Activated naive CD8-positive, alpha-beta T cell treated with anti-CD3 and anti-CD28 coated beads for 36 hours (primary cell): ENCODE measurements at regions not wholly inside any gene's neighbourhood (a gene's known extent, or its start where the extent isn't known, plus 50 kb on each side); places are given as distances from the start of the nearest gene placed in this dataset.

Experiments
- DNase-seq: peaks from one replicate; pipeline ENCODE4 v3.0.0; 2021
- H3K27ac Mint-ChIP-seq: one replicate; pipeline ENCODE4 v1.8.0; 2022; ENCODE audit warnings: mild to moderate bottlenecking, moderate library complexity, mixed read lengths
- H3K27me3 Mint-ChIP-seq: one replicate; pipeline ENCODE4 v1.8.0; 2022; ENCODE audit warnings: mild to moderate bottlenecking, mixed read lengths
- H3K36me3 Mint-ChIP-seq: one replicate; pipeline ENCODE4 v1.8.0; 2021; ENCODE audit warnings: mild to moderate bottlenecking, mixed read lengths
- H3K4me1 Mint-ChIP-seq: one replicate; pipeline ENCODE4 v1.8.0; 2021; ENCODE audit warnings: mixed read lengths
- H3K4me3 Mint-ChIP-seq: one replicate; pipeline ENCODE4 v1.8.0; 2022; ENCODE audit warnings: mild to moderate bottlenecking, moderate library complexity, mixed read lengths
- H3K9me3 Mint-ChIP-seq: one replicate; pipeline ENCODE4 v1.8.0; 2022; ENCODE audit warnings: mixed read lengths

- Mint-ChIP-seq H3K27me3 (no peaks in the 10 kb centered on the region), H3K9me3 (no peaks in the 10 kb centered on the region), H3K27ac (no peak overlapping the region), H3K4me3 (no peak overlapping the region), H3K4me1 (no peaks in the 10 kb centered on the region), H3K36me3 (no peaks in the 10 kb centered on the region)
- no peak for DNase-seq
These were observed 607.0 kb downstream of the DNAJB9 start for GRCh38 chr7:109176661-109177060.

- H3K4me1 Mint-ChIP-seq: no peaks in the 10 kb centered on the region
- no peak for DNase-seq
- H3K36me3 Mint-ChIP-seq: no peaks in the 10 kb centered on the region
- no peak overlapping the region for H3K27ac Mint-ChIP-seq
- peaks cover 4% of the 10 kb centered on the region for H3K9me3 Mint-ChIP-seq
- no peaks in the 10 kb centered on the region for H3K27me3 Mint-ChIP-seq
- no peak overlapping the region for H3K4me3 Mint-ChIP-seq
These were observed 608.7 kb downstream of the DNAJB9 start for GRCh38 chr7:109178342-109178741.

- Mint-ChIP-seq H3K36me3 (no peaks in the 10 kb centered on the region), H3K27ac (no peak overlapping the region), H3K27me3 (no peaks in the 10 kb centered on the region), H3K4me3 (no peak overlapping the region), H3K4me1 (no peaks in the 10 kb centered on the region), H3K9me3 (peaks cover 7% of the 10 kb centered on the region)
- DNase-seq: no peak
These were observed 609.9 kb downstream of the DNAJB9 start for GRCh38 chr7:109179601-109180000.

GRCh38 chr7:109190766-109191398 lies 621.2 kb downstream of the DNAJB9 start:
- no peak overlapping the region for H3K27ac Mint-ChIP-seq
- no peaks in the 10 kb centered on the region for H3K36me3 Mint-ChIP-seq
- no peaks in the 10 kb centered on the region for H3K4me1 Mint-ChIP-seq

GRCh38 chr7:109206196-109206595 lies 636.5 kb downstream of the DNAJB9 start:
- H3K27ac Mint-ChIP-seq: no peak overlapping the region
- H3K27me3 Mint-ChIP-seq: no peaks in the 10 kb centered on the region
- H3K4me1 Mint-ChIP-seq: no peaks in the 10 kb centered on the region
- H3K4me3 Mint-ChIP-seq: no peak overlapping the region
- no peaks in the 10 kb centered on the region for H3K36me3 Mint-ChIP-seq
- peaks cover 14% of the 10 kb centered on the region for H3K9me3 Mint-ChIP-seq
- no peak for DNase-seq

More at GRCh38 chr7:109190766-109191398, 621.2 kb downstream of the DNAJB9 start:
- Mint-ChIP-seq H3K4me3 (no peak overlapping the region), H3K9me3 (peaks cover 2% of the 10 kb centered on the region), H3K27me3 (no peaks in the 10 kb centered on the region)
- DNase-seq: no peak

- no peak overlapping the region for H3K4me3 Mint-ChIP-seq
- no peak for DNase-seq
- no peak overlapping the region for H3K27ac Mint-ChIP-seq
- no peaks in the 10 kb centered on the region for H3K9me3 Mint-ChIP-seq
- H3K36me3 Mint-ChIP-seq: no peaks in the 10 kb centered on the region
- no peaks in the 10 kb centered on the region for H3K4me1 Mint-ChIP-seq
- no peaks in the 10 kb centered on the region for H3K27me3 Mint-ChIP-seq
These were observed 643.4 kb downstream of the DNAJB9 start for GRCh38 chr7:109213081-109213480.

GRCh38 chr7:109215341-109215740 lies 645.7 kb downstream of the DNAJB9 start:
- Mint-ChIP-seq H3K27me3 (no peaks in the 10 kb centered on the region), H3K9me3 (no peaks in the 10 kb centered on the region), H3K36me3 (no peaks in the 10 kb centered on the region), H3K4me1 (no peaks in the 10 kb centered on the region), H3K27ac (no peak overlapping the region), H3K4me3 (no peak overlapping the region)
- DNase-seq: no peak

GRCh38 chr7:109224100-109224499 lies 654.4 kb downstream of the DNAJB9 start:
- Mint-ChIP-seq H3K4me3 (no peak overlapping the region), H3K36me3 (no peaks in the 10 kb centered on the region), H3K4me1 (no peaks in the 10 kb centered on the region), H3K27ac (no peak overlapping the region), H3K27me3 (no peaks in the 10 kb centered on the region), H3K9me3 (no peaks in the 10 kb centered on the region)
- no peak for DNase-seq

GRCh38 chr7:109226699-109227098 lies 657.0 kb downstream of the DNAJB9 start:
- H3K27me3 Mint-ChIP-seq: no peaks in the 10 kb centered on the region

GRCh38 chr7:109235316-109235715 lies 665.6 kb downstream of the DNAJB9 start:
- no peaks in the 10 kb centered on the region for H3K27me3 Mint-ChIP-seq
- no peak overlapping the region for H3K4me3 Mint-ChIP-seq
- no peaks in the 10 kb centered on the region for H3K36me3 Mint-ChIP-seq
- H3K9me3 Mint-ChIP-seq: peaks cover 1% of the 10 kb centered on the region
- no peak for DNase-seq
- H3K4me1 Mint-ChIP-seq: no peaks in the 10 kb centered on the region
- no peak overlapping the region for H3K27ac Mint-ChIP-seq

More at GRCh38 chr7:109226699-109227098, 657.0 kb downstream of the DNAJB9 start:
- Mint-ChIP-seq H3K27ac (no peak overlapping the region), H3K9me3 (no peaks in the 10 kb centered on the region), H3K4me3 (no peak overlapping the region), H3K36me3 (no peaks in the 10 kb centered on the region), H3K4me1 (no peaks in the 10 kb centered on the region)
- no peak for DNase-seq

- no peaks in the 10 kb centered on the region for H3K9me3 Mint-ChIP-seq
- no peaks in the 10 kb centered on the region for H3K4me1 Mint-ChIP-seq
- H3K36me3 Mint-ChIP-seq: no peaks in the 10 kb centered on the region
- no peak overlapping the region for H3K4me3 Mint-ChIP-seq
- no peaks in the 10 kb centered on the region for H3K27me3 Mint-ChIP-seq
- no peak for DNase-seq
- no peak overlapping the region for H3K27ac Mint-ChIP-seq
These were observed 676.8 kb downstream of the DNAJB9 start for GRCh38 chr7:109246330-109247077.

- Mint-ChIP-seq H3K9me3 (no peaks in the 10 kb centered on the region), H3K4me3 (no peak overlapping the region), H3K36me3 (no peaks in the 10 kb centered on the region), H3K27ac (no peak overlapping the region), H3K27me3 (no peaks in the 10 kb centered on the region), H3K4me1 (no peaks in the 10 kb centered on the region)
- DNase-seq: no peak
These were observed 687.3 kb downstream of the DNAJB9 start for GRCh38 chr7:109256762-109257560.

- DNase-seq: no peak
- Mint-ChIP-seq H3K27ac (no peak overlapping the region), H3K9me3 (no peaks in the 10 kb centered on the region), H3K27me3 (no peaks in the 10 kb centered on the region), H3K36me3 (no peaks in the 10 kb centered on the region), H3K4me1 (no peaks in the 10 kb centered on the region), H3K4me3 (no peak overlapping the region)
These were observed 689.5 kb downstream of the DNAJB9 start for GRCh38 chr7:109259151-109259550.

GRCh38 chr7:109261781-109262180 lies 692.1 kb downstream of the DNAJB9 start:
- Mint-ChIP-seq H3K9me3 (peaks cover 4% of the 10 kb centered on the region), H3K4me3 (no peak overlapping the region), H3K27me3 (no peaks in the 10 kb centered on the region), H3K36me3 (no peaks in the 10 kb centered on the region), H3K27ac (no peak overlapping the region), H3K4me1 (no peaks in the 10 kb centered on the region)
- DNase-seq: no peak

GRCh38 chr7:109266610-109267009 lies 696.9 kb downstream of the DNAJB9 start:
- H3K27me3 Mint-ChIP-seq: no peaks in the 10 kb centered on the region
- no peaks in the 10 kb centered on the region for H3K36me3 Mint-ChIP-seq
- no peaks in the 10 kb centered on the region for H3K4me1 Mint-ChIP-seq
- H3K4me3 Mint-ChIP-seq: no peak overlapping the region
- peaks cover 11% of the 10 kb centered on the region for H3K9me3 Mint-ChIP-seq
- no peak for DNase-seq
- H3K27ac Mint-ChIP-seq: no peak overlapping the region
